WTC11 (cell line): ENCODE measurements at regions not wholly inside any gene's neighbourhood (a gene's known extent, or its start where the extent isn't known, plus 50 kb on each side); places are given as distances from the start of the nearest gene placed in this dataset.

Experiments
- CTCF ChIP-seq: fragments of 200-600 bp; IDR thresholded peaks from 2 replicates; pipeline ENCODE4 v1.8.0; 2022; ENCODE audit warnings: antibody characterized with exemption
- FOXJ3 ChIP-seq: sonication (generic); formaldehyde crosslinking; IDR thresholded peaks from 2 replicates; pipeline ENCODE4 v1.9.0; 2021; ENCODE audit warnings: missing genetic modification reagents, mild to moderate bottlenecking, borderline replicate concordance
- HMGA2 ChIP-seq: fragments of 250-450 bp; sonication (Bioruptor Pico); IDR thresholded peaks from 2 replicates; pipeline ENCODE4 v1.4.0; 2021; ENCODE audit warnings: mild to moderate bottlenecking, moderate library complexity
- TCF7 ChIP-seq: sonication (generic); formaldehyde crosslinking; IDR thresholded peaks from 2 replicates; pipeline ENCODE4 v1.8.0; 2022; ENCODE audit warnings: mild to moderate bottlenecking, low read depth, missing genetic modification reagents, moderate library complexity
- USF1 ChIP-seq: sonication (generic); formaldehyde crosslinking; IDR thresholded peaks from 2 replicates; pipeline ENCODE4 v1.8.0; 2022; ENCODE audit warnings: mild to moderate bottlenecking, missing genetic modification reagents
- ZNF138 ChIP-seq: sonication (generic); formaldehyde crosslinking; conservative IDR thresholded peaks from 2 replicates; pipeline ENCODE4 v1.8.1; 2022; ENCODE audit warnings: mild to moderate bottlenecking, moderate library complexity, missing genetic modification reagents
- ZNF423 ChIP-seq: fragments of 250-450 bp; sonication (Bioruptor Pico); IDR thresholded peaks from 2 replicates; pipeline ENCODE4 v2.1.2; 2022; ENCODE audit warnings: mild to moderate bottlenecking, moderate library complexity
- TF ChIP-seq, protein P1 (sequence below): sonication (generic); formaldehyde crosslinking; IDR thresholded peaks from 2 replicates; pipeline ENCODE4 v1.8.0; 2022; ENCODE audit warnings: missing genetic modification reagents

GRCh38 chr7:69204943-69205342, 393.3 kb upstream of the AUTS2 start:
- no peak for TF ChIP-seq CTCF
- TF ChIP-seq ZNF138 (CRISPR knock-in tag): no peak
- TF ChIP-seq, protein P1, sequence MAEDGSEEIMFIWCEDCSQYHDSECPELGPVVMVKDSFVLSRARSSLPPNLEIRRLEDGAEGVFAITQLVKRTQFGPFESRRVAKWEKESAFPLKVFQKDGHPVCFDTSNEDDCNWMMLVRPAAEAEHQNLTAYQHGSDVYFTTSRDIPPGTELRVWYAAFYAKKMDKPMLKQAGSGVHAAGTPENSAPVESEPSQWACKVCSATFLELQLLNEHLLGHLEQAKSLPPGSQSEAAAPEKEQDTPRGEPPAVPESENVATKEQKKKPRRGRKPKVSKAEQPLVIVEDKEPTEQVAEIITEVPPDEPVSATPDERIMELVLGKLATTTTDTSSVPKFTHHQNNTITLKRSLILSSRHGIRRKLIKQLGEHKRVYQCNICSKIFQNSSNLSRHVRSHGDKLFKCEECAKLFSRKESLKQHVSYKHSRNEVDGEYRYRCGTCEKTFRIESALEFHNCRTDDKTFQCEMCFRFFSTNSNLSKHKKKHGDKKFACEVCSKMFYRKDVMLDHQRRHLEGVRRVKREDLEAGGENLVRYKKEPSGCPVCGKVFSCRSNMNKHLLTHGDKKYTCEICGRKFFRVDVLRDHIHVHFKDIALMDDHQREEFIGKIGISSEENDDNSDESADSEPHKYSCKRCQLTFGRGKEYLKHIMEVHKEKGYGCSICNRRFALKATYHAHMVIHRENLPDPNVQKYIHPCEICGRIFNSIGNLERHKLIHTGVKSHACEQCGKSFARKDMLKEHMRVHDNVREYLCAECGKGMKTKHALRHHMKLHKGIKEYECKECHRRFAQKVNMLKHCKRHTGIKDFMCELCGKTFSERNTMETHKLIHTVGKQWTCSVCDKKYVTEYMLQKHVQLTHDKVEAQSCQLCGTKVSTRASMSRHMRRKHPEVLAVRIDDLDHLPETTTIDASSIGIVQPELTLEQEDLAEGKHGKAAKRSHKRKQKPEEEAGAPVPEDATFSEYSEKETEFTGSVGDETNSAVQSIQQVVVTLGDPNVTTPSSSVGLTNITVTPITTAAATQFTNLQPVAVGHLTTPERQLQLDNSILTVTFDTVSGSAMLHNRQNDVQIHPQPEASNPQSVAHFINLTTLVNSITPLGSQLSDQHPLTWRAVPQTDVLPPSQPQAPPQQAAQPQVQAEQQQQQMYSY: no peak
- TF ChIP-seq TCF7 (CRISPR knock-in tag): no peak
- no peak for TF ChIP-seq HMGA2 (CRISPR knock-in tag)
- TF ChIP-seq USF1 (CRISPR knock-in tag): no peak
- TF ChIP-seq FOXJ3 (CRISPR knock-in tag): no peak
- TF ChIP-seq ZNF423 (CRISPR knock-in tag): no peak
